Hepatocyte (in vitro differentiated cells): ENCODE measurements at regions not wholly inside any gene's neighbourhood (a gene's known extent, or its start where the extent isn't known, plus 50 kb on each side); places are given as distances from the start of the nearest gene placed in this dataset.

Experiments
- DNase-seq: peaks from one replicate; pipeline ENCODE4 v3.0.0-alpha.2; 2016; ENCODE audit warnings: low spot score
- H2AFZ ChIP-seq: fragments of 200-600 bp; sonication (generic); 2 replicates; pipeline ENCODE4 v1.6.0; 2016; ENCODE audit warnings: antibody characterized with exemption, mild to moderate bottlenecking
- H3K27ac ChIP-seq: fragments of 200-600 bp; sonication (generic); 2 replicates; pipeline ENCODE4 v1.5.1; 2016; ENCODE audit warnings: mild to moderate bottlenecking
- H3K27me3 ChIP-seq: fragments of 200-600 bp; sonication (generic); 2 replicates; pipeline ENCODE4 v1.6.1; 2016
- H3K36me3 ChIP-seq: fragments of 200-600 bp; sonication (generic); replicated peaks from 2 replicates; pipeline ENCODE4 v1.5.1; 2016; ENCODE audit warnings: low read depth; ENCODE audit not compliant: insufficient read depth
- H3K4me1 ChIP-seq: fragments of 200-600 bp; sonication (generic); 2 replicates; pipeline ENCODE4 v1.5.1; 2016; ENCODE audit warnings: mild to moderate bottlenecking, moderate library complexity; ENCODE audit not compliant: insufficient read depth
- H3K4me2 ChIP-seq: fragments of 200-600 bp; sonication (generic); 2 replicates; pipeline ENCODE4 v1.6.0; 2016
- H3K4me3 ChIP-seq: fragments of 200-600 bp; sonication (generic); 2 replicates; pipeline ENCODE4 v1.5.1; 2016; ENCODE audit warnings: mild to moderate bottlenecking
- H3K79me2 ChIP-seq: fragments of 200-600 bp; sonication (generic); 2 replicates; pipeline ENCODE4 v1.6.0; 2017; ENCODE audit warnings: mild to moderate bottlenecking
- H3K9me2 ChIP-seq: fragments of 200-600 bp; sonication (generic); replicated peaks from 2 replicates; pipeline ENCODE4 v1.6.0; 2017; ENCODE audit warnings: mild to moderate bottlenecking; ENCODE audit not compliant: insufficient read depth
- H3K9me3 ChIP-seq: fragments of 200-600 bp; sonication (generic); 2 replicates; pipeline ENCODE4 v1.5.1; 2016; ENCODE audit warnings: low read depth, mild to moderate bottlenecking
- H4K20me1 ChIP-seq: fragments of 200-600 bp; sonication (generic); 2 replicates; pipeline ENCODE4 v1.6.0; 2016; ENCODE audit warnings: mild to moderate bottlenecking; ENCODE audit not compliant: insufficient read depth, poor library complexity, severe bottlenecking
- CTCF ChIP-seq: fragments of 200-600 bp; sonication (generic); IDR thresholded peaks from 2 replicates; pipeline ENCODE4 v1.5.1; 2016; ENCODE audit warnings: antibody characterized with exemption, mild to moderate bottlenecking; ENCODE audit not compliant: poor library complexity
- EZH2 ChIP-seq: fragments of 200-600 bp; sonication (generic); IDR thresholded peaks from 2 replicates; pipeline ENCODE4 v1.6.1; 2016; ENCODE audit warnings: antibody characterized with exemption, mild to moderate bottlenecking, borderline replicate concordance
- EZH2phosphoT487 ChIP-seq: fragments of 200-600 bp; sonication (generic); IDR thresholded peaks from one replicate; pipeline ENCODE4 v1.6.1; 2018; ENCODE audit warnings: antibody characterized with exemption, mild to moderate bottlenecking, low read depth, moderate library complexity; ENCODE audit not compliant: unreplicated experiment, severe bottlenecking
- WGBS: methylation state at CpG from one replicate; pipeline ENCODE4 v1.1.6; 2016; ENCODE audit warnings: low lambda C conversion rate; ENCODE audit errors: missing lambda C conversion rate; 5-methylcytosine and 5-hydroxymethylcytosine counted together

- TF ChIP-seq EZH2phosphoT487 (no peak), EZH2 (no peak), CTCF (no peak)
- Histone ChIP-seq H3K4me2 (no peak overlapping the region), H3K4me3 (no peak overlapping the region)
Observed at GRCh38 chr7:157061979-157062378, 51.5 kb upstream of the MNX1 start.

GRCh38 chr7:157065046-157065445 lies 54.6 kb upstream of the MNX1 start:
- H2AFZ ChIP-seq = no peak overlapping the region
- H3K4me2 ChIP-seq = no peak overlapping the region
- 85% methylated on average over 7 of the region's 7 CpGs for WGBS
- no peaks in the 10 kb centered on the region for H3K4me1 ChIP-seq
- no peaks in the 10 kb centered on the region for H3K9me2 ChIP-seq
- DNase-seq = no peak
- no peak overlapping the region for H3K4me3 ChIP-seq
- no peak for TF ChIP-seq EZH2phosphoT487
- no peaks in the 10 kb centered on the region for H3K36me3 ChIP-seq
- no peak overlapping the region for H3K27ac ChIP-seq
- H3K79me2 ChIP-seq = no peaks in the 10 kb centered on the region
- H4K20me1 ChIP-seq = no peaks in the 10 kb centered on the region
- peaks cover under 1% of the 10 kb centered on the region for H3K27me3 ChIP-seq
- H3K9me3 ChIP-seq = no peaks in the 10 kb centered on the region

More at GRCh38 chr7:157061979-157062378, 51.5 kb upstream of the MNX1 start:
- WGBS = 89% methylated on average over 3 of the region's 3 CpGs
- no peaks in the 10 kb centered on the region for H3K4me1 ChIP-seq
- no peaks in the 10 kb centered on the region for H3K9me2 ChIP-seq
- H3K27me3 ChIP-seq = peaks cover 5% of the 10 kb centered on the region
- no peaks in the 10 kb centered on the region for H3K79me2 ChIP-seq
- H3K36me3 ChIP-seq = no peaks in the 10 kb centered on the region
- H3K9me3 ChIP-seq = no peaks in the 10 kb centered on the region
- H2AFZ ChIP-seq = no peak overlapping the region
- H3K27ac ChIP-seq = no peak overlapping the region
- H4K20me1 ChIP-seq = no peaks in the 10 kb centered on the region
- DNase-seq = no peak

- H3K36me3 ChIP-seq = no peaks in the 10 kb centered on the region
- no peaks in the 10 kb centered on the region for H3K4me1 ChIP-seq
- no peak overlapping the region for H2AFZ ChIP-seq
- no peaks in the 10 kb centered on the region for H4K20me1 ChIP-seq
- no peak overlapping the region for H3K27ac ChIP-seq
- peaks cover 4% of the 10 kb centered on the region for H3K27me3 ChIP-seq
- H3K4me2 ChIP-seq = no peak overlapping the region
- WGBS = 92% methylated on average over 5 of the region's 5 CpGs
- TF ChIP-seq CTCF = no peak
- no peak for TF ChIP-seq EZH2
- no peak for TF ChIP-seq EZH2phosphoT487
- H3K4me3 ChIP-seq = no peak overlapping the region
- no peaks in the 10 kb centered on the region for H3K9me2 ChIP-seq
- no peak for DNase-seq
- H3K79me2 ChIP-seq = no peaks in the 10 kb centered on the region
- no peaks in the 10 kb centered on the region for H3K9me3 ChIP-seq
Observed at GRCh38 chr7:157072361-157072760, 61.9 kb upstream of the MNX1 start.

GRCh38 chr7:157073335-157073734 lies 62.9 kb upstream of the MNX1 start:
- H3K4me2 ChIP-seq = no peak overlapping the region
- no peaks in the 10 kb centered on the region for H3K79me2 ChIP-seq
- H3K9me2 ChIP-seq = no peaks in the 10 kb centered on the region
- no peaks in the 10 kb centered on the region for H3K36me3 ChIP-seq
- no peak overlapping the region for H2AFZ ChIP-seq
- no peak for DNase-seq
- H3K27ac ChIP-seq = no peak overlapping the region
- no peaks in the 10 kb centered on the region for H3K9me3 ChIP-seq
- H3K27me3 ChIP-seq = peaks cover 13% of the 10 kb centered on the region
- H3K4me1 ChIP-seq = no peaks in the 10 kb centered on the region
- 85% methylated on average over 3 of the region's 3 CpGs for WGBS
- no peak overlapping the region for H3K4me3 ChIP-seq
- H4K20me1 ChIP-seq = no peaks in the 10 kb centered on the region
- TF ChIP-seq CTCF (no peak), EZH2phosphoT487 (no peak), EZH2 (no peak)
